Upper lobe of left lung (tissue), 6 donors: ENCODE measurements at regions not wholly inside any gene's neighbourhood (a gene's known extent, or its start where the extent isn't known, plus 50 kb on each side); places are given as distances from the start of the nearest gene placed in this dataset.

Source experiments
- ATAC-seq, 2 donors: fragments of 200-7000 bp; cut with Tn5 transposase; one replicate each; pipeline ENCODE4 v1.9.1; 2022; ENCODE audit warnings: mild to moderate bottlenecking in 2 of 2, moderate library complexity in 2 of 2; ENCODE audit not compliant: low FRiP score in 2 of 2
- DNase-seq, 2 donors: peaks; one replicate each; pipeline ENCODE4 v3.0.0-alpha.2; 2019 to 2020
- H3K27ac ChIP-seq, 4 donors: fragments of 200-600 bp; sonication (generic); one replicate each; pipeline ENCODE4 v1.5.1; 2016 to 2019
- H3K27me3 ChIP-seq, 4 donors: fragments of 200-600 bp; sonication (generic); one replicate each; pipeline ENCODE4 v1.5.1; 2017 to 2019
- H3K36me3 ChIP-seq, 4 donors: fragments of 200-600 bp; sonication (generic); one replicate each; pipeline ENCODE4 v1.5.1; 2016 to 2019
- H3K4me1 ChIP-seq, 4 donors: fragments of 200-600 bp; sonication (generic); one replicate each; pipeline ENCODE4 v1.5.1; 2018 to 2019
- H3K4me3 ChIP-seq, 4 donors: fragments of 200-600 bp; sonication (generic); one replicate each; pipeline ENCODE4 v1.5.1; 2017 to 2019; ENCODE audit warnings: mild to moderate bottlenecking in 2 of 4, moderate library complexity in 1 of 4
- H3K9me3 ChIP-seq, 4 donors: fragments of 200-600 bp; sonication (generic); one replicate each; pipeline ENCODE4 v1.5.1; 2018 to 2019
- EP300 ChIP-seq, 4 donors: sonication (generic); formaldehyde crosslinking; IDR thresholded peaks; one replicate each; pipeline ENCODE4 v1.5.1; 2017; ENCODE audit warnings: antibody characterized with exemption in 4 of 4, control low read depth in 2 of 4
- POLR2A ChIP-seq, 4 donors: fragments of 450-650 bp; IDR thresholded peaks; one replicate each; pipeline ENCODE4 v1.5.1; 2016 to 2017; ENCODE audit warnings: antibody characterized with exemption in 4 of 4, mild to moderate bottlenecking in 2 of 4
- POLR2AphosphoS5 ChIP-seq, 2 donors: sonication (generic); formaldehyde crosslinking; IDR thresholded peaks; one replicate each; pipeline ENCODE4 v1.5.1; 2017; ENCODE audit warnings: antibody characterized with exemption in 2 of 2
- WGBS, 2 donors: methylation state at CpG; one replicate each; pipeline ENCODE4 v1.1.5; 2017 to 2018; 5-methylcytosine and 5-hydroxymethylcytosine counted together
- TF ChIP-seq, protein P1 (sequence below), 6 experiments: fragments of 450-650 bp in 4 of 6; fragments of 200-600 bp in 2 of 6; sonication (generic) in 2 of 6; IDR thresholded peaks; one replicate each; pipeline ENCODE4 v1.5.1; 2016 to 2019; ENCODE audit warnings: antibody characterized with exemption in 6 of 6
- donor health status: DM: no; HTN: no; CAD: no; lungs with moderate emphysema.
- donor health status: DM: no; HTN: yes; CAD: no; lungs with severe emphysema.

DNA sequence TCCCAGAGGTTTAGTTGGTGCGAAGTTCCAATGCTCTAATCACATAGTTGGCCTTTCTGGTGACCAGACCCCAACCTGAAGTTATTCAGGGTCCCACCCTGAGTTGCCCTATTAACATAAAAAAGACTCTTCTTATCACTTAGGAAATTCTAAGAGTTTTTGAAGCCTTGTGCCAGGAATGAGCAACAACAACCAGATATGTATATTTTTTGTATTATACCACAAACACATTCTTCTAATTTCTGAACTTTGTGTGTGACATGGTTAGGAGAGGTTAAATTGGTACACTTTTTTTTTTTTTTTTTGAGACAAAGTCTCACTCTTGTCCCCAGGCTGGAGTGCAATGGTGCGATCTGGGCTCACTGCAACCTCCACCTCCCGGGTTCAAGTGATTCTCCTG is 320.4 kb upstream of the PDE3A start:
- H3K36me3 ChIP-seq = no peaks in the 10 kb centered on the region
- 85 to 93% methylated on average over 3 of the region's 3 CpGs for WGBS, 2 donors
- TF ChIP-seq POLR2A (IDR thresholded peaks at IDR 0.05) = no peak
- TF ChIP-seq POLR2AphosphoS5 (IDR thresholded peaks at IDR 0.05) = no peak
- TF ChIP-seq EP300 (IDR thresholded peaks at IDR 0.05) = no peak
- TF ChIP-seq, protein P1, sequence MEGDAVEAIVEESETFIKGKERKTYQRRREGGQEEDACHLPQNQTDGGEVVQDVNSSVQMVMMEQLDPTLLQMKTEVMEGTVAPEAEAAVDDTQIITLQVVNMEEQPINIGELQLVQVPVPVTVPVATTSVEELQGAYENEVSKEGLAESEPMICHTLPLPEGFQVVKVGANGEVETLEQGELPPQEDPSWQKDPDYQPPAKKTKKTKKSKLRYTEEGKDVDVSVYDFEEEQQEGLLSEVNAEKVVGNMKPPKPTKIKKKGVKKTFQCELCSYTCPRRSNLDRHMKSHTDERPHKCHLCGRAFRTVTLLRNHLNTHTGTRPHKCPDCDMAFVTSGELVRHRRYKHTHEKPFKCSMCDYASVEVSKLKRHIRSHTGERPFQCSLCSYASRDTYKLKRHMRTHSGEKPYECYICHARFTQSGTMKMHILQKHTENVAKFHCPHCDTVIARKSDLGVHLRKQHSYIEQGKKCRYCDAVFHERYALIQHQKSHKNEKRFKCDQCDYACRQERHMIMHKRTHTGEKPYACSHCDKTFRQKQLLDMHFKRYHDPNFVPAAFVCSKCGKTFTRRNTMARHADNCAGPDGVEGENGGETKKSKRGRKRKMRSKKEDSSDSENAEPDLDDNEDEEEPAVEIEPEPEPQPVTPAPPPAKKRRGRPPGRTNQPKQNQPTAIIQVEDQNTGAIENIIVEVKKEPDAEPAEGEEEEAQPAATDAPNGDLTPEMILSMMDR (IDR thresholded peaks at IDR 0.05) = no peak
- no peaks in the 10 kb centered on the region for H3K9me3 ChIP-seq
- H3K4me3 ChIP-seq = no peak overlapping the region
- no peaks in the 10 kb centered on the region for H3K27me3 ChIP-seq
- ATAC-seq = no peak
- DNase-seq = no peak
- no peak overlapping the region for H3K27ac ChIP-seq
- peaks cover 0 to 8% (median 0%) of the 10 kb centered on the region in 4 donors for H3K4me1 ChIP-seq

- 26 to 35% methylated on average over 3 of the region's 3 CpGs for WGBS, 2 donors
- ATAC-seq = no peak
These were observed 318.1 kb upstream of the PDE3A start for GRCh38 chr12:20050221-20050620.

GRCh38 chr12:20053782-20054181 is 314.6 kb upstream of the PDE3A start:
- H3K27ac ChIP-seq = no peak overlapping the region
- no peak for DNase-seq
- H3K36me3 ChIP-seq = no peaks in the 10 kb centered on the region
- peaks cover 0 to 8% (median 0%) of the 10 kb centered on the region in 4 donors for H3K4me1 ChIP-seq
- no peak overlapping the region for H3K4me3 ChIP-seq
- TF ChIP-seq, protein P1 (IDR thresholded peaks at IDR 0.05) = no peak
- TF ChIP-seq EP300 (IDR thresholded peaks at IDR 0.05) (no peak), POLR2A (IDR thresholded peaks at IDR 0.05) (no peak), POLR2AphosphoS5 (IDR thresholded peaks at IDR 0.05) (no peak)
- 95 to 100% methylated on average over 1 of the region's 1 CpG for WGBS, 2 donors
- H3K27me3 ChIP-seq = no peaks in the 10 kb centered on the region
- no peaks in the 10 kb centered on the region for H3K9me3 ChIP-seq
- ATAC-seq = no peak

More at GRCh38 chr12:20050221-20050620, 318.1 kb upstream of the PDE3A start:
- no peaks in the 10 kb centered on the region for H3K36me3 ChIP-seq
- DNase-seq = no peak
- no peaks in the 10 kb centered on the region for H3K9me3 ChIP-seq
- H3K27ac ChIP-seq = no peak overlapping the region
- TF ChIP-seq EP300 (IDR thresholded peaks at IDR 0.05) = no peak
- no peaks in the 10 kb centered on the region for H3K27me3 ChIP-seq
- H3K4me3 ChIP-seq = no peak overlapping the region
- H3K4me1 ChIP-seq = peaks cover 0 to 8% (median 0%) of the 10 kb centered on the region in 4 donors

DNA sequence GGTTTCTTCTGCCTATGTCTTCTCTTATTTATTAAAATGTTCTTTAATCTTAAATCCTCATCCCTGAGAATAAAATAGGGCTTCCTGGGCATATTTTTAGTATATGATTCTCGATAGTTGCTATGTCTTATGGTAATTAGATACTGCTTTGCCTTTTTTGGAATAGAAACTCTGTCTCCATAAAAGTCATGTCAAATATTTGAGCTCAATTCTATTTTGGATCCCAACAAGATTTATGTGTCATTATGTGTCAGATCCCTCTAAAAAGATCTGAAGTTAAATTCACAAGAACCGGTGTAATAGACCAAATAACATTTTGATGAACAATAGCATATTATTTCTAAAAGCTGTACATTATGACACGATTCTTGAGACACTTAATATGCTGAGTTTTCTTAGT is 312.5 kb upstream of the PDE3A start:
- Histone ChIP-seq H3K27ac (no peak overlapping the region), H3K9me3 (no peaks in the 10 kb centered on the region), H3K27me3 (no peaks in the 10 kb centered on the region), H3K4me1 (no peaks in the 10 kb centered on the region), H3K4me3 (no peak overlapping the region), H3K36me3 (no peaks in the 10 kb centered on the region)
- 60 to 64% methylated on average over 3 of the region's 3 CpGs for WGBS, 2 donors
- ATAC-seq = no peak
- TF ChIP-seq POLR2AphosphoS5 (IDR thresholded peaks at IDR 0.05) (no peak), EP300 (IDR thresholded peaks at IDR 0.05) (no peak), POLR2A (IDR thresholded peaks at IDR 0.05) (no peak)
- TF ChIP-seq, protein P1 (IDR thresholded peaks at IDR 0.05) = no peak
- DNase-seq = no peak

GRCh38 chr12:20057398-20057797 is 310.9 kb upstream of the PDE3A start:
- ATAC-seq (no peak), DNase-seq (no peak)
- Histone ChIP-seq H3K4me3 (no peak overlapping the region), H3K4me1 (no peaks in the 10 kb centered on the region), H3K27me3 (no peaks in the 10 kb centered on the region), H3K27ac (no peak overlapping the region), H3K36me3 (no peaks in the 10 kb centered on the region), H3K9me3 (no peaks in the 10 kb centered on the region)
- whole genome bisulfite sequencing, 2 donors = 70 to 91% methylated on average over 5 of the region's 5 CpGs
- TF ChIP-seq POLR2AphosphoS5 (IDR thresholded peaks at IDR 0.05) (no peak), POLR2A (IDR thresholded peaks at IDR 0.05) (no peak), EP300 (IDR thresholded peaks at IDR 0.05) (no peak)
- TF ChIP-seq, protein P1 (IDR thresholded peaks at IDR 0.05) = no peak
